COLO668 (cell line): ENCODE measurements at regions not wholly inside any gene's neighbourhood (a gene's known extent, or its start where the extent isn't known, plus 50 kb on each side); places are given as distances from the start of the nearest gene placed in this dataset.
"Not testable (repeated sequence)": the region's sequence is repeated elsewhere in the genome, so short reads cannot be mapped to it uniquely, and the experiment has no call there.

Experiments used
- DNase-seq: peaks from one replicate; lab custom pipeline; 2025; ENCODE audit not compliant: unreplicated experiment; lab: John Stamatoyannopoulos, UW

- no peak for DNase-seq
Measured at GRCh38 chr10:31179091-31179680, 139.8 kb upstream of the ZEB1 start.

- no peak for DNase-seq
Measured at GRCh38 chr10:31186225-31187000, 132.6 kb upstream of the ZEB1 start.

- DNase-seq = no peak
Measured at GRCh38 chr10:31187182-31187581, 131.8 kb upstream of the ZEB1 start.

- DNase-seq = no peak
Measured at GRCh38 chr10:31187607-31188210, 131.3 kb upstream of the ZEB1 start.

GRCh38 chr10:31188792-31189406, 130.1 kb upstream of the ZEB1 start:
- DNase-seq = no peak

- DNase-seq = no peak
Measured at GRCh38 chr10:31190488-31190887, 128.5 kb upstream of the ZEB1 start.

GRCh38 chr10:31192475-31192874, 126.5 kb upstream of the ZEB1 start:
- no peak for DNase-seq

- no peak for DNase-seq
Measured at GRCh38 chr10:31194986-31195385, 124.0 kb upstream of the ZEB1 start.

GRCh38 chr10:31197886-31198285, 121.1 kb upstream of the ZEB1 start:
- no peak for DNase-seq

GRCh38 chr10:31204090-31204489, 114.9 kb upstream of the ZEB1 start:
- no peak for DNase-seq

- no peak for DNase-seq
Measured at GRCh38 chr10:31207636-31208035, 111.4 kb upstream of the ZEB1 start.

- no peak for DNase-seq
Measured at GRCh38 chr10:31209478-31209877, 109.5 kb upstream of the ZEB1 start.

GRCh38 chr10:31210190-31210589, 108.8 kb upstream of the ZEB1 start:
- DNase-seq = no peak

- no peak for DNase-seq
Measured at GRCh38 chr10:31213959-31214358, 105.1 kb upstream of the ZEB1 start.

GRCh38 chr10:31215052-31215451, 104.0 kb upstream of the ZEB1 start:
- DNase-seq = no peak

GRCh38 chr10:31219306-31219705, 99.7 kb upstream of the ZEB1 start:
- DNase-seq = no peak

GRCh38 chr10:31228780-31229179, 90.2 kb upstream of the ZEB1 start:
- DNase-seq = not testable (repeated sequence)

GRCh38 chr10:31239961-31240360, 79.1 kb upstream of the ZEB1 start:
- no peak for DNase-seq

- no peak for DNase-seq
Measured at GRCh38 chr10:31242902-31243301, 76.1 kb upstream of the ZEB1 start.

- DNase-seq = not testable (repeated sequence)
Measured at GRCh38 chr10:31251118-31251517, 67.9 kb upstream of the ZEB1 start.

GRCh38 chr10:31253237-31253636, 65.8 kb upstream of the ZEB1 start:
- no peak for DNase-seq
